G401.6 (cell line): ENCODE measurements at regions not wholly inside any gene's neighbourhood (a gene's known extent, or its start where the extent isn't known, plus 50 kb on each side); places are given as distances from the start of the nearest gene placed in this dataset.
"Not testable (repeated sequence)": the region's sequence is repeated elsewhere in the genome, so short reads cannot be mapped to it uniquely, and the experiment has no call there.

Source experiments
- FAIRE-seq: peaks from 2 replicates; lab custom pipeline; 2012; peaks lifted over from hg19 to GRCh38; lab: Jason Lieb, UNC

- no peak for FAIRE-seq
Measured at GRCh38 chr5:118604106-118604505, 384.2 kb downstream of the DTWD2 start.

GRCh38 chr5:118603278-118603677, 385.1 kb downstream of the DTWD2 start:
- no peak for FAIRE-seq

- no peak for FAIRE-seq
Measured at GRCh38 chr5:118598311-118598710, 390.0 kb downstream of the DTWD2 start.

- no peak for FAIRE-seq
Measured at GRCh38 chr5:118597543-118597942, 390.8 kb downstream of the DTWD2 start.

GRCh38 chr5:118596255-118596654, 392.1 kb downstream of the DTWD2 start:
- no peak for FAIRE-seq

GRCh38 chr5:118593003-118593328, 395.4 kb downstream of the DTWD2 start:
- FAIRE-seq = no peak

GRCh38 chr5:118592229-118593002, 395.9 kb downstream of the DTWD2 start:
- FAIRE-seq = no peak

GRCh38 chr5:118590806-118591205, 397.5 kb downstream of the DTWD2 start:
- FAIRE-seq = no peak

GRCh38 chr5:118580949-118581348, 407.4 kb downstream of the DTWD2 start:
- no peak for FAIRE-seq

- FAIRE-seq = no peak
Measured at GRCh38 chr5:118578093-118578492, 410.3 kb downstream of the DTWD2 start.

GRCh38 chr5:118577621-118578020, 410.7 kb downstream of the DTWD2 start:
- no peak for FAIRE-seq

- FAIRE-seq = not testable (repeated sequence)
Measured at GRCh38 chr5:118570276-118570675, 418.1 kb downstream of the DTWD2 start.

- FAIRE-seq = not testable (repeated sequence)
Measured at GRCh38 chr5:118569596-118569995, 418.8 kb downstream of the DTWD2 start.

- no peak for FAIRE-seq
Measured at GRCh38 chr5:118565335-118565971, 422.9 kb downstream of the DTWD2 start.

GRCh38 chr5:118561971-118562370, 426.4 kb downstream of the DTWD2 start:
- FAIRE-seq = no peak

GRCh38 chr5:118561235-118561634, 427.1 kb downstream of the DTWD2 start:
- no peak for FAIRE-seq

- no peak for FAIRE-seq
Measured at GRCh38 chr5:118558871-118559270, 429.5 kb downstream of the DTWD2 start.

GRCh38 chr5:118557251-118557661, 431.1 kb downstream of the DTWD2 start:
- no peak for FAIRE-seq

- FAIRE-seq = no peak
Measured at GRCh38 chr5:118556792-118557191, 431.6 kb downstream of the DTWD2 start.

GRCh38 chr5:118555727-118556126, 432.6 kb downstream of the DTWD2 start:
- FAIRE-seq = no peak

GRCh38 chr5:118554981-118555380, 433.4 kb downstream of the DTWD2 start:
- FAIRE-seq = no peak

- no peak for FAIRE-seq
Measured at GRCh38 chr5:118554241-118554640, 434.1 kb downstream of the DTWD2 start.

- FAIRE-seq = no peak
Measured at GRCh38 chr5:118553662-118554061, 434.7 kb downstream of the DTWD2 start.

GRCh38 chr5:118552731-118553360, 435.5 kb downstream of the DTWD2 start:
- FAIRE-seq = no peak
